ENCODE measurements at regions not wholly inside any gene's neighbourhood (a gene's known extent, or its start where the extent isn't known, plus 50 kb on each side); places are given as distances from the start of the nearest gene placed in this dataset.

- in situ Hi-C loops (cut with MboI; ENCODE audit: low sequenced_read_pairs, unreplicated experiment) = no loop called here
- no peak for TF ChIP-seq CTCF (IDR thresholded peaks at IDR 0.05; ENCODE audit: borderline replicate concordance, control extremely low read depth, extremely low read depth, insufficient read depth, missing control alignments)
- DNase-seq (ENCODE audit: low spot score) = no peak
Observed at GRCh38 chr9:119726035-119726434, 356.8 kb upstream of the BRINP1 start.

GRCh38 chr9:119722384-119722783, 353.1 kb upstream of the BRINP1 start:
- in situ Hi-C loops (cut with MboI; ENCODE audit: low sequenced_read_pairs, unreplicated experiment) = no loop called here
- TF ChIP-seq CTCF (IDR thresholded peaks at IDR 0.05; ENCODE audit: borderline replicate concordance, control extremely low read depth, extremely low read depth, insufficient read depth, missing control alignments) = no peak
- DNase-seq (ENCODE audit: low spot score) = no peak

- in situ Hi-C loops (cut with MboI; ENCODE audit: low sequenced_read_pairs, unreplicated experiment) = no loop called here
Observed at GRCh38 chr9:119712325-119712724, 343.1 kb upstream of the BRINP1 start.

GRCh38 chr9:119709431-119709830, 340.2 kb upstream of the BRINP1 start:
- in situ Hi-C loops (cut with MboI; ENCODE audit: low sequenced_read_pairs, unreplicated experiment) = no loop called here
- no peak for TF ChIP-seq CTCF (IDR thresholded peaks at IDR 0.05; ENCODE audit: borderline replicate concordance, control extremely low read depth, extremely low read depth, insufficient read depth, missing control alignments)
- DNase-seq (ENCODE audit: low spot score) = no peak

More at GRCh38 chr9:119712325-119712724, 343.1 kb upstream of the BRINP1 start:
- DNase-seq (ENCODE audit: low spot score) = no peak
- no peak for TF ChIP-seq CTCF (IDR thresholded peaks at IDR 0.05; ENCODE audit: borderline replicate concordance, control extremely low read depth, extremely low read depth, insufficient read depth, missing control alignments)

- TF ChIP-seq CTCF (IDR thresholded peaks at IDR 0.05; ENCODE audit: borderline replicate concordance, control extremely low read depth, extremely low read depth, insufficient read depth, missing control alignments) = no peak
- in situ Hi-C loops (cut with MboI; ENCODE audit: low sequenced_read_pairs, unreplicated experiment) = no loop called here
- no peak for DNase-seq (ENCODE audit: low spot score)
Observed at GRCh38 chr9:119707228-119707845, 338.1 kb upstream of the BRINP1 start.

GRCh38 chr9:119701651-119702050, 332.4 kb upstream of the BRINP1 start:
- no peak for TF ChIP-seq CTCF (IDR thresholded peaks at IDR 0.05; ENCODE audit: borderline replicate concordance, control extremely low read depth, extremely low read depth, insufficient read depth, missing control alignments)

More at GRCh38 chr9:119701651-119702050, 332.4 kb upstream of the BRINP1 start:
- in situ Hi-C loops (cut with MboI; ENCODE audit: low sequenced_read_pairs, unreplicated experiment) = no loop called here
- DNase-seq (ENCODE audit: low spot score) = no peak
